Fibroblast of peridontal ligament (primary cell): ENCODE measurements at regions not wholly inside any gene's neighbourhood (a gene's known extent, or its start where the extent isn't known, plus 50 kb on each side); places are given as distances from the start of the nearest gene placed in this dataset.
"Not testable (repeated sequence)": the region's sequence is repeated elsewhere in the genome, so short reads cannot be mapped to it uniquely, and the experiment has no call there.

Experiments
- DNase-seq: peaks from one replicate; pipeline ENCODE4 v3.0.0-alpha.2; 2010; ENCODE audit errors: extremely low read depth

- no peak for DNase-seq
Measured at GRCh38 chr1:201726700-201727099, 102.3 kb upstream of the IPO9 start.

GRCh38 chr1:201728731-201729130, 100.2 kb upstream of the IPO9 start:
- no peak for DNase-seq

GRCh38 chr1:201729973-201730608, 98.9 kb upstream of the IPO9 start:
- DNase-seq = no peak

DNA sequence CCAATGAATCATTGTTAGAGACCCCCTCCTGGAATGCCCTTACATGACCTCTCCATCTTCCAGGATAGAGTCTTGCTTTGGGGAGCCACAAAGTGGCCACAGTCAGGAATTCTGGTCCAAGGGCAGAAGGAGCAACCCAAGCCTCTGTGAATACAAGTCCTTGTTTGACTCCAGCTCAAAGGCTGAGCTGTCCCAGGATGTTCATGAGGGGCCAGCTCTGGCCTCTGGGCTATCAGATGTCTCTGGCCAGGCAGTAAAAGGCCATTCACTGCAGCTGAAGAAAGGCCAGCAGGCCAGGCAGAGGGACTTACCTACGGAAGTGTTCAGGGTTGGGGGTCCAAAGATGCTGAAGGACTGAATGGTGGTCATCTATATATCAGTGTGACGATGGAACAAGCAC, 98.3 kb upstream of the IPO9 start:
- no peak for DNase-seq

DNA sequence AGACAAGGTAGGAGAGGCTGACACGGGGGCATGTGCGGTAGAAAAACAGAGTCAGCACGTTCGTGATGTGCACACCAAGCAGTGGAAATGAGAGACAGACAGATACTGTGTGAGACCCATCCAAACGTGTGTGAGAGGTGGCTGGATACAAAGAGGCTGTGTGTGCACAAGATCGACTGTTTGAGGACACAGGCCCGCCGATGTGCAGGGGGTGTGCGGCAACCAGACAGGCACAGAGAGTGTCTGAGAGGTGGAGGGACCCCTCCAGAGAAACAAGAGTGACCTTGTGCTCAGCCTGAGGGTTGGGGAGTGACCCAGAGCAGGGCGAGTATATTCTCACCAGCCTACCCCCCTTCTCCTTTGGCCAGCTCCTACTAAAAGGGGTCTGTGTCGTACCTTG, 97.8 kb upstream of the IPO9 start:
- no peak for DNase-seq

DNA sequence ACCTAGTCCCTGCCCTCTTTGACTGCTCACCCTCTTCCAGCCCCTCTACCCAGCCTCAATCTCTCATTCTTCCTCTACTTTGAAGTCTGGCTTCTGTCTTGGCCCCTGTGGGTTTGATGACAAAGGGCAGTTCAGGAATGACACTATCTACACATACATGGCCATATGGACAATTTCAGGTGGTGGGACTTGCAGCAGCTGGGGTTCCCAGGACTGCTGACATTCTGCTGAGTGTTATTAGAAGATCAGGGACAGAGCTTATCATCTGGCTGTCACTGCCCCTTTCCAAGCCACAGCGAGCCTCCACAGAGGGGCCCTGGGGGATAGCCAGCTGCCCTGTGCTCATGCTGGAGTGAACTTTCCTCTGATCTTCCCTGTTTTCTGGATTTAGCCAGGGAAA, 97.4 kb upstream of the IPO9 start:
- DNase-seq = no peak

- peak; percentile 49 for DNase-seq
Measured at GRCh38 chr1:201732351-201732750, 96.6 kb upstream of the IPO9 start.

- not testable (repeated sequence) for DNase-seq
Measured at GRCh38 chr1:201734221-201734620, 94.7 kb upstream of the IPO9 start.

GRCh38 chr1:201734786-201735185, 94.2 kb upstream of the IPO9 start:
- DNase-seq = no peak

DNA sequence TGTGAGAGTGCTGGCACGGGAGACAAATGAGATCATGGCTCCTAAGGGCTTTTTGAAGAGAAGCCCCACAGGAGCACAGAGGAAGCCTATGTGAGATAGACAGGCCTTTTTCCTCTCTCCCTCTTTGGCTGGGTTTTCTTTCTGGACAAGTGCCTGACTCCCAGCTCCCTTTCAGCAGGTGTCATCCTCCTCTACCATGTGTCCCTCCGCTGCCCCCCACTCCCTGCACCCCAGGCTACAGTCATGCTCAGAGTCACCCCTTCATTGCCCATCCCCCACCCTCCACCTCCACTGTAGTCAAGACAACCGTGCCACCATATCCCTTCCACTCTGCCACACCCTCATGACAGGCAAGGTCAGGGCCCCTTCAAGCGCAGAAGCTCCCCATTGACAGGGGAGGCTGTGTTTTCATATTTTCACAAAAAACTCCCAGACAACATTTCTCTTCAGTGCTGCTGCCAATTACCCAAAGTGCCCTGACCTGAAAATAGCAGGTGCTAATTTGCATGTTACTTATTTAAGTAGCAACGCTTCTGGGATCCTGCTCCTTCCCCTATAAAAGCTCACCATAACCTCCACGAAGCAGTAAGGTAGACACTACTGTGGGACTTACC, 92.1 kb upstream of the IPO9 start:
- DNase-seq = no peak

GRCh38 chr1:201737352-201738060, 91.5 kb upstream of the IPO9 start:
- peak; percentile 74 for DNase-seq

DNA sequence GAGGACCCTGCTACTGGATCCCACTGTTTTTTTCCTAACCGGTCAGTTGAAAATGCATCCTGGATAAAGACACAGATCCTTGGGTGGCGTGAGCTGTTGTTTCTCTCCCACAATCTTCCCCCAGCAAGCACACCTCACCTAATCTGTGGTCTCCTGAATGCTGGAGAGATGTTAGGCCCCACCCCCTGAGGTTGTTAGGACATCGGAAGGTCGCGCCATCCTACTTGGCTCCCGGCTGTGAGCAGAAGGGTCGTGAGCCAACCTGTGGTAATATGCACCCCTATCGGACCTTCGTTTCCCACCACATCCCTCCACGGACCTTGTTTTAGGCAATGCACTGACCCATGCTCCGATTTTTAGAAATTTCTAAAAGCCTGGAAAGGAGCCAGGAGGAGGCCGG, 89.9 kb upstream of the IPO9 start:
- DNase-seq = no peak

- no peak for DNase-seq
Measured at GRCh38 chr1:201739492-201740085, 89.4 kb upstream of the IPO9 start.

- DNase-seq = no peak
Measured at GRCh38 chr1:201740086-201740541, 88.8 kb upstream of the IPO9 start.

DNA sequence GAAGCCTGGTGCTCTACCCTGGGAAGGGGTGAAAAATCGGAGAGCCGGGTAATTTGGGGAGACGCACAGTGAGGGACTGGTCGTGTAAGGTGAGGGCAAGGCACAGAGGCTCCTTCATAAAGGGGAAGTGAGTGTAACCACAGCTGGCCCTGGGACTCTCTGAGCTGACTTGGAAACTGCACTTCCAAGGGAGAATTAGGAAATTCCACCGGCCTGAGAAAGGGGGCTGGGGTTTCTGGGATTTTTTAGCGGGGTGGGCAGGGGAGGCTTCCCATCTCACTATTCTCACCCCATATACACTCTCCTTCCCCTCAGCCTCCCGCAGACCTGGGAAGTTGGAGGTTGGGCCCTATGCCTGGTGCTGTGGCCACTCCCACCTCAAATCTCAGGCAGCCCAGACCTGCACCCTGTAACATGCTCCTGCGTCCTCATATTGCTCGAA, 88.3 kb upstream of the IPO9 start:
- no peak for DNase-seq

DNA sequence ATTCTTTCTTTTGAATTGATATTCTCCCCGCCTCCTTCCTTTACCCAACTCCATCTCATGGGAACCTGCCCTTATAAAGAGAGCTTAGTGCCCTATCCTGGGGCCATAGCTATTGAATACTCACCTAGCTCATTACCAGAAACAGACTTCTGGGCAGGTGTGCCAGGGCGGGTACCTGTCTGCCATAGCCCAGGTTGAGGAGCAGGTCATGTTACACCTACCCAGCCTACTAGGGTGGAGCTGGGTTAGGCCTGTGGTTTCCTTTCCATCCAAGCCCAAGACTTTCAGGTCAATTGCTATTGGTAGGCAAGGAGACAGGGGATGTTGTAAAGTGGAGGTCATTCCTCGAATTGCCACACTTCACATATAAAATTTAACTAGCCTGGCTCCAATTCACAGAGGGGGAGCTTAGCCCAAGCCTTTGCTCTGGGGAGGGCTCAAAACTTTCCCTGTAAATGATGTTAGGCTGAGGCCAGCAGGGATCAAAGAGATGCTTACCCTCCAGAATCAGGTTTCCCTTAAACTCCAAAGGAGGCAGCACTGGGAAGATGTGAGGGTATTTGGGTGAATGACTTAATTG, 87.1 kb upstream of the IPO9 start:
- no peak for DNase-seq

DNA sequence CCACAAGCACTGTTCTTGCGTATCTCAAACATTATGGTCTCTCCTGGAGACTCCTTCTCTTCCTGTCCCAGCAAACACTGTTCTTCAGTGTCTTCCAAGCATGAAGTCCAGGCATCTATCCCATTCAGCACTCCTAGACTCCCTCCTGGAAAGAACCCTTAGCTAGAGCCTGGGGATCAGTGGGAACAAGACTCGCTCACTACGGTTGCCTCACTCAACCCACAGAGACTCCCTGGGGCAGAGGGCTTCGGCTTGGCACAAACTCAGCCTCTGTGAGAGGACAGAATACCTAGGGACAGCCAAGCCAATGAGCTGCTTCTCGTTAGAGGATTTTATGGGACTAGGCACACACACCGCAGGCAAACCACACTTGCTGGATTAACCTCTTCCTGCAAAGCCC, 86.5 kb upstream of the IPO9 start:
- no peak for DNase-seq

DNA sequence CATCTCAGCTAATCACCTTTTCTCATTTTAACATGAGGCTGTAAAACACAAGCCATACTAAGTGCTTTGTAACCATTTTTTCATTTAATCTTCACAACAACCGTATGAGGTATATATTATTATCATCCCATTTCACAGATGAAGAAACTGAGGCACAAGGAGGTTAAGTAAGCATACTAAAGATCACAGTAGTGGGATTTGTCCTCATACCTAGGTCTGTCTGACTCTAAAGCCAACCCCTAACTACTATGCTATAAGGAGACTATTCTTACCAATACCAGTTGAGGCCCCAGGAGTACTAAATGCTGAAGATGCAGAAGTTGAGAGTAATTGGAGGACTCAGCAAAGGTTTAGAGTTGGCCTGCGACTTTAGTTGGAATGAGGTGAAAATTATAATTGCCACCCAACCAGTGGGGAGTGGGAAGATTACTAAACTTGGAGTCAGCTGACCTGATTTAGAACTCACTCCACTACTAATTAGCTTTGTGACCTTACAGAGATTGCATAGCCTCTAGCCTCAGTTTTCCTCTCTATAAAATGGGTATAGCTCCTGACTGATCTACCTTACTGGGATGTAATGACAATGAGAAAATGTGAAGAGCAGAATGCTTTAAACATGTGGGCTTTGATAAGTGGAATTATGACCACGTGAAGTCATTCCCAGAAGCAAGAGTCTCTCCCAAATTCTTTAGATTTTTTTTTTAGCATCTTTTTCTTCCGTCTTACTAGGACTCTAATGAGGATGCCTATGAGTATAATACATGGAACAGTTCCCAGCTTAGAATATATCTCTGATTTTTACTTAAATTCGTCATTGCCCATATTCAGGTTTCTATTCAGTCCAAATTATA, 85.8 kb upstream of the IPO9 start:
- no peak for DNase-seq

GRCh38 chr1:201745023-201745422, 83.9 kb upstream of the IPO9 start:
- peak; percentile 95 for DNase-seq

- no peak for DNase-seq
Measured at GRCh38 chr1:201746156-201746555, 82.8 kb upstream of the IPO9 start.

DNA sequence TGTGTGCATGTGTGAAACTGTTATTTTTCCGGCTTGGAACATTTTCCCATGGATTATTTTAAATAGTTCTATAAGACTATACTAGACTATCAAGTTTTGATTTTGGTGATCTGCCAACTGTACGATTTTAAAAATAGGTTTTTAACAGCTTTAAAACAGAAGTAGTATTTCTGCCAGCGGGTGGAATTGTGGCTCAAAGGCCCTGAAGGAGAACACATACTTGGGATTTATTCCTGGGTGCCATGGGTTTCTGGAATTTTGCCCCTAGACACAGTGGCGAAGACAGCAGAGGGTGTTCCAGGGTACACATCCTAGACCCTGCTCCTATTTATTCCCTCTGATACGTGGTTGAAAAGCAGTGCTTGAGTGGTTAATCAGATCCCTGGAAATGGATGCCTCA, 81.7 kb upstream of the IPO9 start:
- DNase-seq = no peak
